BJ (cell line): ENCODE measurements at regions not wholly inside any gene's neighbourhood (a gene's known extent, or its start where the extent isn't known, plus 50 kb on each side); places are given as distances from the start of the nearest gene placed in this dataset.

ENCODE experiments used
- CTCF ChIA-PET: fragments of 350-600 bp; formaldehyde crosslinking; extraction: SDS; loops from one replicate; lab custom pipeline; 2021; ENCODE audit warnings: antibody characterized with exemption, inconsistent platforms; lab: Yijun Ruan, JAX
- POLR2A ChIA-PET: fragments of 300-600 bp; sonication (Branson Sonifier 250); formaldehyde crosslinking; extraction: SDS; loops from one replicate; lab custom pipeline; 2021; ENCODE audit warnings: antibody characterized with exemption; lab: Charles Lee
- DNase-seq: peaks from one replicate; pipeline ENCODE4 v3.0.0-alpha.2; 2011; ENCODE audit warnings: low read depth
- H3K27me3 ChIP-seq: 2 replicates; pipeline ENCODE4 v1.6.0; 2011; ENCODE audit warnings: low read length; ENCODE audit not compliant: control insufficient read depth, insufficient read depth
- H3K36me3 ChIP-seq: 2 replicates; pipeline ENCODE4 v1.5.1; 2011; ENCODE audit warnings: low read length; ENCODE audit not compliant: control insufficient read depth, insufficient read depth
- H3K4me3 ChIP-seq: 2 replicates; pipeline ENCODE4 v1.5.1; 2011; ENCODE audit warnings: low read depth, mild to moderate bottlenecking, control low read depth, low read length
- CTCF ChIP-seq: IDR thresholded peaks from 2 replicates; pipeline ENCODE4 v1.5.1; 2011; ENCODE audit warnings: low read depth, mild to moderate bottlenecking, control low read depth, inconsistent platforms, low read length, moderate library complexity; ENCODE audit not compliant: insufficient read depth

GRCh38 chr5:39502704-39503103 lies 77.9 kb upstream of the DAB2 start:
- Histone ChIP-seq H3K27me3 (no peaks in the 10 kb centered on the region), H3K4me3 (no peak overlapping the region), H3K36me3 (no peaks in the 10 kb centered on the region)
- DNase-seq: no peak
- CTCF ChIA-PET: interaction anchor here (1.6 kb wide), 1 partner anchor 78 kb away, joined by 5 read pairs; the partner anchor contains the start of gene DAB2
- POLR2A ChIA-PET: no interaction called here
- TF ChIP-seq CTCF: no peak

GRCh38 chr5:39501397-39501796 lies 76.6 kb upstream of the DAB2 start:
- DNase-seq: no peak
- CTCF ChIA-PET: interaction anchor here (1.0 to 2.1 kb wide), 5 partner anchors 10 to 125 kb away, joined by 3 to 8 read pairs (median 3); partner anchors contain the start of gene DAB2
- POLR2A ChIA-PET: interaction anchor here (0.5 kb wide), 1 partner anchor 18 kb away, joined by 6 read pairs; no protein-coding TSS in a partner anchor
- TF ChIP-seq CTCF: no peak
- Histone ChIP-seq H3K36me3 (no peaks in the 10 kb centered on the region), H3K27me3 (no peaks in the 10 kb centered on the region), H3K4me3 (no peak overlapping the region)

GRCh38 chr5:39500551-39501175 lies 75.9 kb upstream of the DAB2 start:
- Histone ChIP-seq H3K36me3 (no peaks in the 10 kb centered on the region), H3K4me3 (no peak overlapping the region), H3K27me3 (no peaks in the 10 kb centered on the region)
- ChIA-PET CTCF (interaction anchor here (1.0 to 2.1 kb wide), 5 partner anchors 11 to 124 kb away, joined by 3 to 8 read pairs (median 3); partner anchors contain the start of gene DAB2), POLR2A (interaction anchor here (0.5 to 0.6 kb wide), 2 partner anchors 19 to 73 kb away, joined by 3 to 6 read pairs; no protein-coding TSS in a partner anchor)
- TF ChIP-seq CTCF: no peak
- DNase-seq: no peak

- no peak for TF ChIP-seq CTCF
- CTCF ChIA-PET: no interaction called here
Observed at GRCh38 chr5:39498278-39498952, 73.6 kb upstream of the DAB2 start.

GRCh38 chr5:39497322-39497721 lies 72.5 kb upstream of the DAB2 start:
- CTCF ChIA-PET: no interaction called here
- Histone ChIP-seq H3K4me3 (no peak overlapping the region), H3K27me3 (no peaks in the 10 kb centered on the region), H3K36me3 (no peaks in the 10 kb centered on the region)
- POLR2A ChIA-PET: no interaction called here
- no peak for TF ChIP-seq CTCF
- no peak for DNase-seq

More at GRCh38 chr5:39498278-39498952, 73.6 kb upstream of the DAB2 start:
- Histone ChIP-seq H3K4me3 (no peak overlapping the region), H3K36me3 (no peaks in the 10 kb centered on the region), H3K27me3 (no peaks in the 10 kb centered on the region)
- DNase-seq: no peak
- POLR2A ChIA-PET: no interaction called here
